ENCODE measurements at regions not wholly inside any gene's neighbourhood (a gene's known extent, or its start where the extent isn't known, plus 50 kb on each side); places are given as distances from the start of the nearest gene placed in this dataset.

- TF ChIP-seq E2F1 (CRISPR knock-in tag; IDR thresholded peaks at IDR 0.05) (no peak), CBX1 (IDR thresholded peaks at IDR 0.05; ENCODE audit: low read depth) (no peak), NFIC (IDR thresholded peaks at IDR 0.05; ENCODE audit: low read length) (no peak), HCFC1 (IDR thresholded peaks at IDR 0.05; ENCODE audit: low read depth, low read length) (no peak), BCL3 (CRISPR knock-in tag; IDR thresholded peaks at IDR 0.05) (no peak), SP140L (CRISPR knock-in tag; IDR thresholded peaks at IDR 0.05; ENCODE audit: borderline replicate concordance) (no peak), BCLAF1 (IDR thresholded peaks at IDR 0.05) (no peak), PAF1 (CRISPR knock-in tag; IDR thresholded peaks at IDR 0.05) (no peak), THRA (CRISPR knock-in tag; IDR thresholded peaks at IDR 0.05; ENCODE audit: borderline replicate concordance) (no peak)
Observed at GRCh38 chr15:47376190-47376589, 341.1 kb upstream of the SEMA6D start.
